Erythroblast (primary cell): ENCODE measurements at regions not wholly inside any gene's neighbourhood (a gene's known extent, or its start where the extent isn't known, plus 50 kb on each side); places are given as distances from the start of the nearest gene placed in this dataset.

Experiments
- DNase-seq, 2 experiments: peaks; one replicate each; lab custom pipeline; 2025; lab: John Stamatoyannopoulos, UW
- GATA1 ChIP-seq: IDR thresholded peaks from 2 replicates; pipeline ENCODE4 v1.6.1; 2011; ENCODE audit warnings: low read depth, mild to moderate bottlenecking, control low read depth, low read length, moderate library complexity
- POLR2A ChIP-seq: IDR thresholded peaks from 2 replicates; pipeline ENCODE4 v1.6.1; 2011; ENCODE audit warnings: mild to moderate bottlenecking, low read length

GRCh38 chr10:69741252-69741651, 60.5 kb upstream of the COL13A1 start:
- DNase-seq = no peak
- no peak for TF ChIP-seq GATA1

GRCh38 chr10:69741671-69742355, 59.9 kb upstream of the COL13A1 start:
- no peak for TF ChIP-seq GATA1
- no peak for TF ChIP-seq POLR2A
- DNase-seq = no peak

GRCh38 chr10:69742356-69742695, 59.4 kb upstream of the COL13A1 start:
- no peak for TF ChIP-seq POLR2A
- TF ChIP-seq GATA1 = no peak
- no peak for DNase-seq

GRCh38 chr10:69742928-69743602, 58.6 kb upstream of the COL13A1 start:
- TF ChIP-seq GATA1 = no peak
- TF ChIP-seq POLR2A = no peak
- DNase-seq = peak; percentile 7 to 8

- TF ChIP-seq GATA1 (no peak), POLR2A (no peak)
- DNase-seq = no peak
Measured at GRCh38 chr10:69744971-69745370, 56.7 kb upstream of the COL13A1 start.

GRCh38 chr10:69745698-69746097, 56.0 kb upstream of the COL13A1 start:
- DNase-seq = no peak
- TF ChIP-seq POLR2A (no peak), GATA1 (no peak)

- no peak for DNase-seq
- no peak for TF ChIP-seq POLR2A
- no peak for TF ChIP-seq GATA1
Measured at GRCh38 chr10:69747179-69747578, 54.5 kb upstream of the COL13A1 start.

GRCh38 chr10:69748621-69749020, 53.1 kb upstream of the COL13A1 start:
- TF ChIP-seq POLR2A (no peak), GATA1 (no peak)
- DNase-seq = no peak

GRCh38 chr10:69749178-69750010, 52.3 kb upstream of the COL13A1 start:
- DNase-seq = no peak
- TF ChIP-seq GATA1 (no peak), POLR2A (no peak)

GRCh38 chr10:69750011-69750373, 51.7 kb upstream of the COL13A1 start:
- no peak for DNase-seq
- no peak for TF ChIP-seq POLR2A
- TF ChIP-seq GATA1 = no peak

- TF ChIP-seq GATA1 = no peak
- TF ChIP-seq POLR2A = no peak
- DNase-seq = no peak
Measured at GRCh38 chr10:69750725-69751124, 51.0 kb upstream of the COL13A1 start.

GRCh38 chr10:69751214-69751613, 50.5 kb upstream of the COL13A1 start:
- TF ChIP-seq GATA1 (no peak), POLR2A (no peak)

More at GRCh38 chr10:69751214-69751613, 50.5 kb upstream of the COL13A1 start:
- DNase-seq = no peak
